GM12864 (cell line): ENCODE measurements at regions not wholly inside any gene's neighbourhood (a gene's known extent, or its start where the extent isn't known, plus 50 kb on each side); places are given as distances from the start of the nearest gene placed in this dataset.
"Not testable (repeated sequence)": the region's sequence is repeated elsewhere in the genome, so short reads cannot be mapped to it uniquely, and the experiment has no call there.

Experiments
- DNase-seq: peaks from one replicate; pipeline ENCODE4 v3.0.0-alpha.2; 2011; ENCODE audit warnings: low read depth
- H3K4me3 ChIP-seq: 2 replicates; pipeline ENCODE4 v1.5.1; 2011; ENCODE audit warnings: mild to moderate bottlenecking, low read depth, low read length, control low read depth
- CTCF ChIP-seq: IDR thresholded peaks from 2 replicates; pipeline ENCODE4 v1.5.1; 2011; ENCODE audit warnings: low read depth, mild to moderate bottlenecking, moderate library complexity, low read length, control low read depth, inconsistent platforms; ENCODE audit errors: missing control alignments

- no peak for DNase-seq
- no peak for TF ChIP-seq CTCF
- H3K4me3 ChIP-seq: no peak overlapping the region
These were observed 63.1 kb upstream of the LSM6 start for GRCh38 chr4:146112389-146112788.

DNA sequence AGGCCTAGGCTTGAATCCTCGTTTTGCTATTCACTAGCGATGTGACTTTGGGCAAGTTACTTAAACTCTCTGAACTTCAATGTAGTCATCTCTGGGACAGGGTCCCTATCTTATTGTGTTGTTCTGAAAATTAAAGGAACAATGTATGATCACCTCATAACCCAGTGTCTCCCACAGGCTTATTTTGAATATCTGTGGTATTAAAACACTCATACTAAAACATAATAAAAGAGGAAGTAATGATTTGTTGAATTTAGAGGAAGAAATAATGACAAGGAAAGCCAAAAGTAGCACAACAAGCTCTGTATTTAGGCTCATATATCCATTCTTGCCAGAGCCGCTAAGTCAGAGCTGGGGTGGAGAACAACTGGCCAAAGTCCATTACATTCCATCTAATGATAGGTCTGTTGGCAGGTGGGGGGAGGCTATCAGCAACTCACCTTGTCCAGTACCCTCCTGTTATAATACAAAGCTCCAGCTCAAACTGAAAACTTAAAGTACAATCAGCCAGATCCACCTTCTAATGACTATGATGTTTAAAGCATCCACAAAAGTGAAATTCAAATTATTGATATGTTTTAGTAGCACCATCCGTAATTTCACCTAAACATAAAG, 64.5 kb upstream of the LSM6 start:
- DNase-seq: no peak
- TF ChIP-seq CTCF: no peak
- no peak overlapping the region for H3K4me3 ChIP-seq

GRCh38 chr4:146108756-146109155, 66.8 kb upstream of the LSM6 start:
- no peak overlapping the region for H3K4me3 ChIP-seq
- TF ChIP-seq CTCF: no peak
- DNase-seq: no peak

DNA sequence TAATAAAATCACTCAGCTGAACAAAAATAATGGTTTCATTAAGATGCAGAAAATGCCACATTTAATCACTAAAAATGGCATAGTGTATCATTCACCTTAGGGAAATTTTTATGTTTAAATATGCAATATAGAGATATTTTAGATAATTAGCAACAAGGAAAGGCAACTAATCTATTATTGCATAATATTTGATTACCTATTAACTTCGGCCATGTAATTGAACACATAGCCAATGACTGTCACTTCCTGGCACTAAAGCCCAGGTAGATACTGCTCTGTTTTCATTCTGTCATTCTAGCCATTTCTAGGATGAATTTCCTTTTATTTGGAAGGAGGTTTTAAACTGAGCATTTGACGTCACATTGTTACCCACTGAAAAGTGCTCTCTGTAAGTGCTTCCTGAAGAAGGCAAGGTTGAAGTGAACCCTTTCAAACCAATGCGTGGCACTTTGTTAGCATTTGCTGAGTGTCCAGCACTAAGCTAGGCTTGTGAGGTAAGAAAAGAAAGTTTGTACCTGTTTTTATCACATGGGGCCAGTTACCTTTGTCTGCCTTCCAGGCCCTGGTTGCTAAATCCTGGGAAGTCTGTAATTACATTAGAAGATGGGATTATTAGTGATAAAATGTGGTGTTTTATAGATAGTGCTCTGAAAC, 67.8 kb upstream of the LSM6 start:
- DNase-seq: no peak
- no peak overlapping the region for H3K4me3 ChIP-seq
- TF ChIP-seq CTCF: no peak

DNA sequence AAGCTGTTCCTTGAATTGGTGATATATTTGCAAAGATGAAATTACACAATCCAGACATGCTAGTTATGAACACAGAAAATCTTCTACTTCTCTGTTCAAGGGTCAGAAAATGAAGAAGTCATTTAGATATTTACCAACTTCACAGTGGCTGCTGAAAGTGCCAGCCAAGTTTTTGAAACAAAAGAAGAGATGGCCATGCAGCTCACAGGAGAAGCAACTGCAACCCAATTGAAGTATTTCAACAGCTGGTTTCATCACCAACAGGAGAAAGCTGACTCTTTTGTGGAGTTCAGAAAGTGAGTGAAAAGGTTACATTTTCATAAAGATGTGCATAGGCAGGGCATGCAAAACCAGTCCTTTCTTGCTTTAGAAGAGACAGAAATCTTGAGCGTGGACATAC, 70.1 kb upstream of the LSM6 start:
- no peak overlapping the region for H3K4me3 ChIP-seq
- no peak for TF ChIP-seq CTCF
- peak; percentile 53 for DNase-seq

DNA sequence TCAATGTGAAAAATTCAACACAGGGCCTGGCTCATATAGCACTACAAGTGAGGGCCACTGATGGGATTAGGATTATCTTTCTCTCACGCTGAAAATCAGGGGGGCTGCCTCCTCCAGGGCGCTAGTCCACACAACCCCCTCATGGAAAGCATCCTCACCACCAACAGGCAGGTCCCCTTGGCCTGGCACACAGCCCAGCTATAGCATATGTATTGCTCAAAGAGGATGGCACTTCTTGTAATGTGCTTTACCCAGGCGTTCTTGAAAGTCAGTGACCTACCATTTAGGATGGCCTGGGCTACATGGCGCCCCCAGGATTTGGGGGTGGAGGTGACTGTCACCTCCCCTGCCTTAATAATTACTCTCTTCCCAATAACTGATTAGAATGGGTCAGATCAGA, 71.0 kb upstream of the LSM6 start:
- DNase-seq: no peak
- no peak for TF ChIP-seq CTCF
- no peak overlapping the region for H3K4me3 ChIP-seq

DNA sequence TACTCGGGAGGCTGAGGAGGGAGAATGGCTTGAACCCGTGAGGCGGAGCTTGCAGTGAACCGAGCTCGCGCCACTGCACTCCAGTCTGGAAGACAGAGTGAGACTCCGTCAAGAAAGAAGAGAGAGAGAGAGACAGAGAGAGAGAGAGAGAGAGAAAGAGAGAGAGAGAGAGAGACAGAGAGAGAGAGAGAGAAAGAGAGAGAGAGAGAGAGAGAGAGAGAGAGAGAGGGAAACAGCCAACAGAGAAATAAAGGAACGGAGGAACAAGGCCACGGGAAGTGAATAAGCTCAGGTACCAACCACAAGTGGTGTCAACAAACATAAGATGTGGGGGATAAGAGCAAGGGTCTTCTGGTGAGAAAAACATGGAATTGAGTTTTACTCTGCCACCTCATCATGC, 71.5 kb upstream of the LSM6 start:
- H3K4me3 ChIP-seq: not testable (repeated sequence)

More for the DNA sequence above, 71.5 kb upstream of the LSM6 start:
- not testable (repeated sequence) for DNase-seq
